GM18519 (cell line): ENCODE measurements at regions not wholly inside any gene's neighbourhood (a gene's known extent, or its start where the extent isn't known, plus 50 kb on each side); places are given as distances from the start of the nearest gene placed in this dataset.

Source experiments
- ATAC-seq: cut with Tn5 transposase; IDR thresholded peaks from one replicate; pipeline ENCODE4 v1.9.1; 2021; ENCODE audit warnings: mild to moderate bottlenecking, moderate library complexity; ENCODE audit not compliant: unreplicated experiment, low FRiP score

DNA sequence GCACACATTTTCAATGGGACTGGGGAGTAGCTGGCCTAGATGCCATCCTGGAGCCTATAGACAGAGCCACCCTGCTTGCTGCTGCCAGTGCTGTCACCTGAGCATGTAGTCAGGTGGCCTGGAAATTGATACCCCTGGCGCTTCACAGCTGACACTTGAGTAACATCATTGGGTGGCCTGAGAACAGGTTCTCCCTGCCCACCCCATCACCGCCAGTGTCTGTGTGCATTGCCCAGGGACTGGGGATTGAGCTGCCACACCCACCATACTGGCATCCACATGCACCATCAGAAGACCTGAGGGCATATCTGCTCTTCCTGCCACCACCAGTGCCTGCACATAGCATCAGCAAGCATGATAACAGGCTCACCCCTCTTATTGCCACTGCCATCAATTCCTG lies 1142.9 kb upstream of the PABPC4L start:
- ATAC-seq = no peak

DNA sequence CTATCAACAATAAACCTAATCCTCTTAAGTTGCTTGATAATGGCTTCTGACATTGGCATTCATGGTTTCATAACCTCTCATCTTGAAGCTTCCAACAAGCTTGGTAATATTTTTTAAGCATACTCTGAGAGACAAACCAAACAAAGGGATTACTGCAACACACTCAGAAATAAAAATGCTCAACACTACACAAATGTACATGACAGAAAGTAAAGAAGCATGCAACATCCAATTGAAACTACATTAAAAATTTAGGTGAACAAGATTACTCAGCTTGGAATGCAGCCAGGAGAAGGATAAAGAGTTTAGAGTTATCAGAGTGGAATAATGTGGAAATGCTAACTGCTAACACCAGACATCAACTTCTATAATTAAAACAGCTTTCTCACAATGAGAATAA lies 1136.6 kb upstream of the PABPC4L start:
- ATAC-seq = no peak

DNA sequence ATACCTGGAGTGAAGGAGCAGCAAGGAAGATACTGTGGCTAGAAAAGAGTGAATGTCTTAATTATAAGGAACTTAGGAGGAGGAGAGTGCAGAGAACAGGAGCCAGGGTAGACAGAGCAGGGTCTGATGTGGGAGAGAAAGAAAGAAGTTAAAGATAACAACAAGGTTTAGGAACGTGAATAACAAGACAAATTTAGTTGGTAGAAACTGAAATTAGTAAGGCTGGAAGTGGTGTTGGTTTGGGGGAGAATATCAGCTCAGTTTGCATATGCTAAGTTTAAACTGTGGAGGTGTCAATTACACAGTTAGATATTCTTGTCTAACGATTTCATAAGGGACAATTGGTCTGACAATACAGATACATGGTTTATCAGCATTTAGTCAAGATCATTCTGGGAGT lies 1123.7 kb upstream of the PABPC4L start:
- no peak for ATAC-seq

DNA sequence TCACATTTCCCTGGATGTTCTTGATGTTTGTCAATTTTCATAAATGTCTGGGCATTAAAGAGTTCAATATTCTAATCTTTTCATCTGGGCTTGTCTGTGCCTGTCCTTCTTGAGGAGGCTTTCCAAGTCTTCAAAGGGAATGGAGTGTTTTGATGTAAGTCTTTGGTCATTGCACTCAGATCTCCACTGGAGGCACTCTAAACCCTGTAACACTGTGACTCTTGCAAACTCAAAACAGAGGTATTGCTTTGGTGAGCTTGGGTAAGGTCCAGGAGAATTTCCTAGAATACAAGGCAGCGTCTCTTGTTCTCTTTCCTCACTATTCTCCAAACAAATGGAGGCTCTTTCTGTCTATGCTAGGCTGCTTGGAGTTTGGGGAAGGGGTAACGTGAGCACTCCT lies 1118.1 kb upstream of the PABPC4L start:
- ATAC-seq = no peak

DNA sequence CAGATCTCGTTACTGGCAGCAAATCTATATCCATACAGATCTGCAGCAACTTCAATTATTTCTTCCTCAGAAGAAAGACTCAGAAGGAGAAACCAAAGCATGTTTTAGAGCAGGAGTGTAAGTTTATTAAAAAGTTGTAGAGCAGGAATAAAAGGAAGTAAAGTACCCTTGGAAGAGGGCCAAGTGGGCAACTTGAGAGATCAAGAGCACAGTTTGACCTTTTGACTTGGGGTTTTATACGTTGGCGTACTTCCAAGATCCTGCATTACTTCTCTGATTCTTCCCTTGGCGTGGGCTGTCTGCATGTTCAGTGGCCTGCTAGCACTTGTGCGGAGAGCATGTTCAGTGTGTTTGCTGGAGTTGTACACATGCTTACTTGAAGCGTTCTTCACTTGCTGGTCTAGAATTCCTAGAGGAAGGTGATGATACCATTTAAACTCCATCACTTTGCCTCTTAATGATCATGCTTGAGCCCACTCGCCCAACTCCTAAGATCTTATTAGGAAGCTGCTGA lies 1114.7 kb upstream of the PABPC4L start:
- ATAC-seq = no peak

DNA sequence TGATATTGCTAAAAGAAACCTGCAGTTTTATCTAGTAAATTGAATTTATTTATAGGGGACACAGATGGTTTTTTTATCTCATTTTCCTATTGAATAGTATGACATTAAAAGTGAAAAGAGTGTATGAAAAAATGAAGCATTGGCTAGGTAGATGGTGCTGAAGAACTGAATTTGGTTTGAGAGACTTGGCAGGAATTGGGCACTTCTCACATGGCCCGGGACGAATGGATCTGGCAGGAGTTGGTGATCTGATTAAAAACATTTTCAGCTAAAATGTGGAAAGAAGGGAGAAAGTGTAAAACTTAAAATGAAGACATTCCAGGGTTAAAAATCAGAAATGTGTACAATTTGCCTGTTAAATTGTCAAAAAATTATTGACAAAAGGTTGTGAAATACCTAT lies 1088.5 kb upstream of the PABPC4L start:
- ATAC-seq = no peak

DNA sequence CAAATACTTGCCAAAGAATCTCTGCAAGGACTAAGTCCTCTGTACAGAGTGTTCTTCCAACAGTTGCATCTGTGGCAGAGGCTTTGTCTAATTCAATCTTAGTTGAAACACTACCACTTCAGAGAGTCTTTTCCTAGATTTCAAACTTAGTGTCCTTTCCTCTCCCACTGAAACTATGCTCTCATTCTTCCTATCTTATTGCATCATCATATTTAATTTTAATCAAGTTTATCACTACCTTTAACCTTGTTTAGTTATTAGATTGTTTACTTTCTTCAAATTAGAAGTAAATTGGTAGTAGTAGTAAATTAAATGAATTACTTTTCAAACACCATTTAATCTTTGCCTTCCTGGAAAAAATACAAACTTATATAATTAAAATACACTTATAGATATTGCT lies 1082.3 kb upstream of the PABPC4L start:
- ATAC-seq = no peak

DNA sequence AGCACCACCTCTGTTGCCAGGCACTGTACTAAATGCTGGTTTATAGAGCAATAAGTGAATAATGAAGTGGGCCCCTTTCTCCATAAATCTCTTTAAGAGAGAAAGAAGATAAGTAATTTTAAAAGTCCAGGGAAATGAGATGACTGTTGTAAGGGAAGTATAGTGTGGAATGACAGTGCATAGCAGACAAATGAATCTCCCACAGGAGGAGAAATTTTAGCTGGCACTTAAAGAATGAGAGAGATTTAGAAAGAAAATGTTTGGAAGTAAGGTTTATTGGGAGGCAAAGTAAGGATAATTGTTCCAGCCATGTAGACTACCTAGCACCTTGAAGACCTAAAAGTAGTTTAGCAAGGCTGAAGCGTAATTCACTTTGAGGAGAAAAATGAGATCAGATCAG lies 1081.1 kb upstream of the PABPC4L start:
- ATAC-seq = no peak

DNA sequence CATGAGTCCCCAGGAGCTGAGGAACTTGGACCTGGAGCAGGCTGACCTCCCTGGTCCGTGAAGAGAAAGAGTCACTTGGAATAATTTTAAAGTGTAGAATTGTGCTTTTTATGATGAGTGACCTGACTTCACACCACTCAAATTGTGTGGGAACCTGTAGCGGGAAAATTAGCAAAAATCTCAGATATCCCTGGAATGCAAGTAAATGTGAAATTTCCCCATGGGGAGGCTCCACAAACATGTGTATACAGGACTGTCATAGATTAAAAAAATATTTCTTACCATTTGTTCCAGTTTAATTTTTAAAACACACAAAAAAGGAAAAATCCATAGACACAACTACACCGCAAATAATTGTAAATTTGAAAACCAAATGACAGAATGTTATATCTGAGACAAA lies 1079.6 kb upstream of the PABPC4L start:
- ATAC-seq = no peak

DNA sequence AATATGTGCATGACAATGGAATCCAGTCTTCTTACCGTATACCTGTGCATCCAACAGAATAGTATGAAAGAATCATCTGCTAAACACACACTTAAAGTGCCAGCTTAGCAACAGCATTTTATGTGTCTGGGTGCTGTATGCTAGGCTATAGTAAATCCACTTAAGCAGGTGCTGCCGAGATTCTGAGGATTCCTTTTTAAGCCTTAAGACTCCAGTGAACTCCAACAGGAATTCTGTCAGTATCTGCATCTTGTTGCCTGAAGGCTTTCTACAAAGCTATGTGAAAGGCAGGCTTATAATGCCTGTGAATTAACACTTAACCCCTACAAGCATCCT lies 1076.4 kb upstream of the PABPC4L start:
- no peak for ATAC-seq

DNA sequence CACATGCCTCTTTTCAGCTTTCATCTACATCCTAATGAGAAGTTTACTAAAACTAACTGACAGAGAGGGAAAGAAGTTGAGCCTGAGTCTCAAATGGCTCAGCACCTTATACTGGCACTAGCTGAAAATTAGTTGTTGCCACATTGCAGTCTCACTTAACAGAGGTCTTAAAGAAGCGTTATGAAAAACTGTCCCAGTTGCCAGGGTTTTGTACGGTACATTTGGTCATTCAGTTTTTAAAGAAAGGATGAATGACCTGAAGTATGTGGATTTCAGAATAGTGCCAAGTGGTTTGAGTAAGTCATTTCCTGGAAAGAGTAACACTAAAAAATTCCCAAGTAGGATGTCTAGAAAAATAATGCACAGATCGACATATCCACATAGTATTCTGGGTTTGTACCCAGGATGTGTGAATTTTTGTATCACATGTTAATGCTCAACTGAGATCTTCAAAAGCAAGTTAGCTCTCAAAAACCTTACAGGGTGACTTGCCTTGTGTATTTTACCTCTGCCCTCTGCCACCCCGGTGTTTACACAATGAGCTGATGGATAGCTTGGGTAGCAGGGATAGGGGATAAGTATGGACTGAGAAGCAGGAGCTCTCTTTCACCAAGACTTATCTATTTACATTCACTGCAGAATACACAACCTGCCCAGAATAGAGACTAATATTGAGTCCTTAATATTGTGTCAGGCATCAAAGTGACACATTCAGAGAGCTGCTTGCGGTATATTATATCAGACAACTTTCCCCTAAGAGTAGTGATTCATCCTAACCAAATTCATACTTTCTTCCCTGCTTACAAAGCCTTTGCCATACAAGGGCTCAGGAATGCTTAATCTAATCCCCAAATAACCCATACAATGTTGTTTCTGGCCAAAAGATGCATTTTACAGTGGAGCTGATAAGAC lies 1075.7 kb upstream of the PABPC4L start:
- ATAC-seq = no peak

DNA sequence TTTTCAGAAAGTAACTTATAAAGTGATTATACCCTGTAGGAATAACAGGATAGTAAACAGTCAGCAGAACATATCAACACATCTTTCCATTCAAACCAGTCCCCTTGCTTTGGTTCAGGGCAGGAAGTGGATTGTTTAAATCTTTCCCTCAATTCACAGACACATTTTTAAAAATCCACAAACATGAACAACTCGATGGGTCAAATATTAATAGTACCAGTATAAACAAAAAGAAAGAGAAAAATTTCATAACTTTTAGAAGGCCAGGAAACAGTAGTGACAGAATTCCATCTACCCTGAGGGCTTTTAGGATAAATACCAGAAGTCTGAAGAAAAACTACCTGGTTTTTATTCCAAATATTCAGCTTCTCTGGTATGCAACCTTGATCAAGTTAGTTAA lies 1072.8 kb upstream of the PABPC4L start:
- no peak for ATAC-seq

DNA sequence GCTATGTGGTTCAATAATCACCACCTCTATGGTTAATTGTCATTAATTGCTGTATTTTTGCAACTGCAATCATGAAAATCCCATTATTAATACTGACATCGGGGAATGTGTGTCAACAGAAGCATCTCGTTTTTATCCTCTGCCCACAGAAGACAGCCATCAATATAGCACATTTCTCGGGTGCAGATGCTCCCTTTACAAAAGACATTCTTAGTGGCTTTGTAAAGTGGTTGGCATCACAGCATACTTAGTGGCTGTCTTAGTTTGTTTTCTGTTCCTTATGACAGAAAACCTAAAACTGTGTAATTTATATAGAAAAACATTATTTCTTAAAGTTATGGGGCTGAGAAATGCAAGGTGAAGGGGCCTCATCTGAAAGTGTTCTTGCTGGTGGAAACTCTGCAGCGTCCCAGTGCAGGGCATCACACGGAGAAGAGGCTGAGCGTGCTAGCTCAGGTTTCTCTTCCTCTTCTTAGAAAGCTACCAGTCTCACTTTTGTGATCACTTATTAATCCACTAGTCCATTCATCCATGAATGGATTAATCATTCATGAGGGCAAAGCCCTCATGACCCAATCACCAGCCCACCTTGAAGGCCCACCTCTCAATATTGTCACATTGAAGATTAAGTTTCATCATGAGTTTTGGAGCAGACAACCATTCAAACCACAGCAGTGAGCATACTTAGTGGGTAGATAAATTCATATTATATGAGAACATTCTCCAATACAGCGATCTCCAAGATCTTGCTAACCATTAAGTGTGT lies 1067.7 kb upstream of the PABPC4L start:
- no peak for ATAC-seq

DNA sequence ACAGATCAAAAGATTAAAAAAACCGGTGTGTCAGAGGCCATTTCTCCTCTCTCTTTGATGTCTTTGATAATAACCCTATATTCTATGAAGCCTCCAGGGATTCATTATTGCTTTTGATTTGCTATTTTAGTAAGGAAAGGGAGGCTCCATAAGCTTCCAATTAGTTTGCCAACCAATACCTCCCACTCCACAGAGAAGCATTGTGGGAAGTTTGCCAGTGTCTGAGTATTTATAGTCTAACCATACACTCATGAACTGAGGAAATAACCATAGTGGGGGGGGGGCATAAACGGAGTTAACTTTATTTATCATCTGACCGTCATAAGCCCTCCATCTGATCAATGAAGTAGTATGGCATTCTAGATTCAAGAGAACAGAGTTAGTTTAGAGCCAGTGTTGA lies 1066.8 kb upstream of the PABPC4L start:
- ATAC-seq = no peak

DNA sequence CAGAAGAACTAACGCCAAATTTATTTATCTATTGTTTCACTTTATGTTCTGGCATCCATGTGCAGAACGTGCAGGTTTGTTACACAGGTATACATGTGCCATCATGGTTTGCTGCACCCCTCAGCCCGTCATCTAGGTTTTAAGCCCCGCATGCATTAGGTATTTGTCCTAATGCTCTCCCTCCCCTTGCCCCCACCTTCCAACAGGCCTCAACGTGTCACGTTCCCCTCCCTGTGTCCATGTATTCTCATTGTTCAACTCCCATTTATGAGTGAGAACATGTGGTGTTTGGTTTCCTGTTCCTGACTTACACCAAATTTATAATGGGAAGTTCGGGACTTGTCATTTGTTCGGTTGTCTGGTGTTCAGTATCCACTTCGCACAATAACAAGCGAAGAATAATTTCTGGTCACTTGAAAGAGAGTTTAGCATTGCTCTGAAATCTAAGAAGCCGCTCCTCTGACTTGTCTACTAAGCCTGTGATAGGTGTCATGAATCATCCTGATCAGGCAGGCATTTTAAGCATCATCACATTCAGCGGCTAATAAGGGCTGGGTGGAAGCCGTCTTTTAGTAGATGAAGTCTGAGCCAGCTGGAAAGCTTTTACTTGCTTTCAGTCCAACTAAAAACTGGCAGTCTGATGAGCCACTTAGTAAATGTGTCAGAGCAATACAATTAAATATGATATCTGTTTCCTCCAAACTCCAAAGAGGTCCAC lies 1065.7 kb upstream of the PABPC4L start:
- no peak for ATAC-seq

DNA sequence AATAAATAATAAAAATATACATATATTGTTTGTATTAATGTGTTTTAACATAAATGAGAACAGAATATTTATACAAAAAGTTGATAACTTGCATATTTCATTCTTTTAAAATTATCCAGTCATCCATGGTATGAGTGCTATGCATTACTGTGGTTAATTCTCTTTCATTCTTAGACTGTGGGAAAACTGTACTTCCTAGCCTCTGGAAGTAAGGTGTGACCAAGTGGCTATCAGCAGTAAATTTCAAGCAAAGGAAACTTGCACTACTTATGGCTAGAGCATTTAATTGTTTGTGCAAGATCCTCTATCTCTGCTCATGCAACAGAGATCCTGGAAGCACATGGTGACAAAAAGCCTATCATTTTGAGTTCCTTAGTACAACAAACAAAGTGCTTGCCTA lies 1054.5 kb upstream of the PABPC4L start:
- no peak for ATAC-seq

DNA sequence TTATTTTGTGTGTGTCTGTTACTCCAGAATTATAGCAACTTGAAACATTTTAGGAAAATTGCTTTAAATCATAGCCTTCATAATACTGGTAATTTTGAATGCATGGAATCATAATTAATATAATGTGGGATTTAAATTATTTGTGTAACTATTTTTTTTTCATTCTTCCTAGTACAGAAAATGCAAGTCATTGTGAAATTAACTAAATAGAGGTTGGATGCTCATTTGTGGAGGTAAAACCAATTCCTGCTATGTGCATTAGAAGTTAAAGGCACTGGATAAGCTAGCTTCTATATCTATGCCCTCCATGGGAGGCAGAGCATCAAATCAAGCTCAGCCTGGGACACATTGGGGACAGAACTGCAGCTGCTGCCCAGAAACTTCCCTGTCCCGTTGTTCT lies 1048.5 kb upstream of the PABPC4L start:
- ATAC-seq = no peak

DNA sequence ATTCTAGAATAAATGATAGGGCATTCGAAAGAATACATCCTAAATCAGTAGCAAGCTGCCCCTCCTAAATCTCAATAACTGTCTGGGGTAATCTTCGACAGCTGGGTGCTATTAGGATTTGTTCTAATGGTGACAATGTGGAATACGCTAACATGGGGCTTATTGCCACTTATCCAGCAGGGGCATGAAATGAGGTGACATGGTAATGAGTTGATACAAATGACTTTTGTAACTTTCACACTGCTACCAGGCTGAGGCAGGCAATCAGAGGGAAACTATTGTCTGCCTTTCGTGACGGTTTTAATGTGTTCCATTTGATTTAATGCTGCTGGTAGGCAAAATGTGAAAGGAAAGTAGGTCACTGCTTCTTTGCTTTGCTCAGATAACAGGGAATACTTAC lies 1047.4 kb upstream of the PABPC4L start:
- no peak for ATAC-seq

DNA sequence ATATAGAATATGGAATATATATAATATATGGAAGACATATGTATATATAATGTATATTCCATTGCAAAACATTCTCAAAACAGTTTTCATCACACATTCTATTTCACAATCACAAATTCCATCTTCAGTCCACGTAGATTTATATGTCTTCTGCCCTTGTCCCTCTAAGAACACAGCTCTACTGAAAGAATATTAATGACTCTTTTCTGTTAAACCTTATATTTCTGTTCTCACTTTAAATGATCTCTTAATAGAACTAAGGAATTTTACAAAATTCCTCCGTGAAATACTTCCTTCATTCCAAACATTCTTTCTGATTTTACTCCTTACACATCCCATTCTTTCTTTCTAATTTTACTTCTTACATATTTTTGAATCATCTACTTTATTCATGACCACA lies 1043.1 kb upstream of the PABPC4L start:
- no peak for ATAC-seq

DNA sequence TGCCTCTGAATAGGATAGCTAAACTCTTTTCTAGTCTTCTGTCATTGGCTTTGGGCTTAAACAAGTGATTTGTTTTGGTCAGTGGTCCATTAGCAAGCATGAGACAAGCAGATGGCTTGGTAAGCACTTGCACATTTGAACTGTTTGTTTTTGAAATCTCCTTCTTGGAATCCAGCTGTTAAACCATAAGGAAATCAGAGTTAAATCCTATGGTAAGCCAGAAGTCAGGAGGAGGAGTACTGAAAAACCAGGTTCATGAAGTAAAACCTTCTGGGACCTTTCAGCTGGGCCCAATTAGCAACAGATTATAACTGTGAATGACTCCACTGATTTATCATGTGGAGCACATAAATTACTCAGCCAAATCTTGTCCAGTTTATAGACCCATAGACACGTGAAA lies 1042.5 kb upstream of the PABPC4L start:
- ATAC-seq = no peak

DNA sequence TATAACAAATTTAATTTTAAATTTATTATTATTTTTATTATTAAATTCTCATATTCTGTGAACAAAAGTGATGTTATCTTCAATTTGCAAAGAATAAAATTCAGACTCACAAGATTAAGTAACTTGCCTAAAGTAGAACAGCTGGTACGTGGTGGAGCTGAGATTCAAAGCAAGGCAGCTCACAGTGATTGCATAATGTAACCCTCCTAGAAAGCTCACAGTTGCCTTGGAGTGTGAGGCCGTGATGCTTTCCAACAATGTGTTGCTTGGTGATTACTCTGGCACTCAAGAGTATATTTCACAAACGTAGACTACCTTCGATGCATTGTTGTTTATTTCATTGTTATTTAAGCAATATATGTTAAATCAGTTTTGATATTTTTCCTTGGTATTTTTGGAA lies 1039.2 kb upstream of the PABPC4L start:
- ATAC-seq = no peak
